ENCODE measurements at regions not wholly inside any gene's neighbourhood (a gene's known extent, or its start where the extent isn't known, plus 50 kb on each side); places are given as distances from the start of the nearest gene placed in this dataset.

- DNase-seq (ENCODE audit: low spot score): no peak
Measured at GRCh38 chr1:30638086-30638485, 85.3 kb downstream of the MATN1 start.

- DNase-seq (ENCODE audit: low spot score): no peak
Measured at GRCh38 chr1:30637183-30637980, 86.0 kb downstream of the MATN1 start.

- DNase-seq (ENCODE audit: low spot score): no peak
Measured at GRCh38 chr1:30636621-30637020, 86.8 kb downstream of the MATN1 start.

GRCh38 chr1:30635391-30635975 is 87.9 kb downstream of the MATN1 start:
- DNase-seq (ENCODE audit: low spot score): no peak

- DNase-seq (ENCODE audit: low spot score): no peak
Measured at GRCh38 chr1:30634507-30634906, 88.9 kb downstream of the MATN1 start.

GRCh38 chr1:30633294-30633693 is 90.1 kb downstream of the MATN1 start:
- no peak for DNase-seq (ENCODE audit: low spot score)

GRCh38 chr1:30632481-30632880 is 90.9 kb downstream of the MATN1 start:
- DNase-seq (ENCODE audit: low spot score): no peak

- DNase-seq (ENCODE audit: low spot score): no peak
Measured at GRCh38 chr1:30631700-30632099, 91.7 kb downstream of the MATN1 start.

GRCh38 chr1:30629501-30629900 is 93.9 kb downstream of the MATN1 start:
- DNase-seq (ENCODE audit: low spot score): no peak

- DNase-seq (ENCODE audit: low spot score): no peak
Measured at GRCh38 chr1:30627994-30628393, 95.4 kb downstream of the MATN1 start.

- no peak for DNase-seq (ENCODE audit: low spot score)
Measured at GRCh38 chr1:30627206-30627605, 96.2 kb downstream of the MATN1 start.

GRCh38 chr1:30623431-30623830 is 100.0 kb downstream of the MATN1 start:
- no peak for DNase-seq (ENCODE audit: low spot score)

GRCh38 chr1:30619619-30620018 is 103.8 kb downstream of the MATN1 start:
- no peak for DNase-seq (ENCODE audit: low spot score)

- no peak for DNase-seq (ENCODE audit: low spot score)
Measured at GRCh38 chr1:30618335-30618747, 105.0 kb downstream of the MATN1 start.

- DNase-seq (ENCODE audit: low spot score): no peak
Measured at GRCh38 chr1:30616759-30617158, 106.6 kb downstream of the MATN1 start.

- DNase-seq (ENCODE audit: low spot score): no peak
Measured at GRCh38 chr1:30615816-30616590, 107.4 kb downstream of the MATN1 start.

- no peak for DNase-seq (ENCODE audit: low spot score)
Measured at GRCh38 chr1:30615076-30615795, 108.1 kb downstream of the MATN1 start.

- no peak for DNase-seq (ENCODE audit: low spot score)
Measured at GRCh38 chr1:30613188-30613587, 110.2 kb downstream of the MATN1 start.

- no peak for DNase-seq (ENCODE audit: low spot score)
Measured at GRCh38 chr1:30612536-30613065, 110.8 kb downstream of the MATN1 start.

GRCh38 chr1:30611741-30612309 is 111.6 kb downstream of the MATN1 start:
- DNase-seq (ENCODE audit: low spot score): no peak

- DNase-seq (ENCODE audit: low spot score): no peak
Measured at GRCh38 chr1:30610917-30611316, 112.5 kb downstream of the MATN1 start.

- DNase-seq (ENCODE audit: low spot score): no peak
Measured at GRCh38 chr1:30609999-30610345, 113.4 kb downstream of the MATN1 start.

All from H4 (cell line).